ENCODE measurements at regions not wholly inside any gene's neighbourhood (a gene's known extent, or its start where the extent isn't known, plus 50 kb on each side); places are given as distances from the start of the nearest gene placed in this dataset.
A peak's percentile ranks its signal among the peaks of the same experiment; 100 is the strongest.

- no peak overlapping the region for H3K4me3 ChIP-seq (ENCODE audit: low read depth, low read length)
- no peak for DNase-seq (ENCODE audit: low read depth)
- no peak for TF ChIP-seq CTCF (IDR thresholded peaks at IDR 0.05; ENCODE audit: control insufficient read depth, extremely low read depth, insufficient read depth)
Measured at GRCh38 chr3:8261018-8261417, 240.6 kb upstream of the LMCD1 start.

GRCh38 chr3:8266730-8267131, 234.9 kb upstream of the LMCD1 start:
- TF ChIP-seq CTCF (IDR thresholded peaks at IDR 0.05; ENCODE audit: control insufficient read depth, extremely low read depth, insufficient read depth), result no peak
- DNase-seq (ENCODE audit: low read depth), result no peak
- H3K4me3 ChIP-seq (ENCODE audit: low read depth, low read length), result no peak overlapping the region

GRCh38 chr3:8273479-8273878, 228.1 kb upstream of the LMCD1 start:
- H3K4me3 ChIP-seq (ENCODE audit: low read depth, low read length), result no peak overlapping the region
- no peak for DNase-seq (ENCODE audit: low read depth)
- no peak for TF ChIP-seq CTCF (IDR thresholded peaks at IDR 0.05; ENCODE audit: control insufficient read depth, extremely low read depth, insufficient read depth)

DNA sequence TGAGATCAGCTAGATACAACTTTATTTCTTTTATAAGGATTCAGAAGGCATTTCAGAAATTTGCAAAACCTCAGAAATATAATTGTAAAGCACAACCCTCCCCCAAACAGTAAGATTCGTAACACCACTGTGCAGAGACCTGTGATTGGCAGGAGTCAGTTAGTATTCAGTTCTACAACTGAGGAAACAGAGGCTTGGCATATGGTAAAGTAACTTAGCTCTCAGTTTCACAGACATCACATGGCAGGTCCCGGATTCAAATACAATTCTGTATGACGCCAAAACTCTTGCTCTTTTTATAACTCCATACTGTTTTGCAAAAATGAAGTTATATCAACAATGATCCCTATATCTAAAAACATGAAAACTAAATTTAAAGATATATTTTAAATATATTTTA, 225.6 kb upstream of the LMCD1 start:
- no peak for DNase-seq (ENCODE audit: low read depth)
- no peak overlapping the region for H3K4me3 ChIP-seq (ENCODE audit: low read depth, low read length)

GRCh38 chr3:8276506-8276905, 225.1 kb upstream of the LMCD1 start:
- no peak for TF ChIP-seq CTCF (IDR thresholded peaks at IDR 0.05; ENCODE audit: control insufficient read depth, extremely low read depth, insufficient read depth)
- DNase-seq (ENCODE audit: low read depth), result no peak
- no peak overlapping the region for H3K4me3 ChIP-seq (ENCODE audit: low read depth, low read length)

More for the DNA sequence above, 225.6 kb upstream of the LMCD1 start:
- no peak for TF ChIP-seq CTCF (IDR thresholded peaks at IDR 0.05; ENCODE audit: control insufficient read depth, extremely low read depth, insufficient read depth)

DNA sequence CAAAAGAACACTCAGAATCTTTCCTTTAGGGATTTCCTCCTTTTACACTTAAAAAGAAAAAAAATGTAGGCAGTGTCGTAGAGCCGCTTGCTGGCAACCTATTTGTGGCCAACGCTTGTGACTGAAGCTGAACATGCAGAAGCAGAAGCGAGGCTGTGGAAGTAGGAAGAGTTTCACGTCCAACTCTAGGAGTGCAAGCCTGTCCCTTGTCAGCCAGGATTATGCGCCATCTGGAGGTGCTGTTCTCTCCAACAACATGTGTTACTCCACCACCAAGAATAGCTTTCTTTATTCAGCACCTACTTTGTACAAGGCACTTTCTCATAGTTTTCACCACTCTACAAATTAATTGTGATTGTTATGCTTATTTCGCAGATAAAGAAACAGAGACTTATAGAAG, 223.2 kb upstream of the LMCD1 start:
- DNase-seq (ENCODE audit: low read depth), result no peak
- H3K4me3 ChIP-seq (ENCODE audit: low read depth, low read length), result no peak overlapping the region
- TF ChIP-seq CTCF (IDR thresholded peaks at IDR 0.05; ENCODE audit: control insufficient read depth, extremely low read depth, insufficient read depth), result peak; percentile 6; the same call in 1 of the 2 replicates

- TF ChIP-seq CTCF (IDR thresholded peaks at IDR 0.05; ENCODE audit: control insufficient read depth, extremely low read depth, insufficient read depth), result no peak
- DNase-seq (ENCODE audit: low read depth), result no peak
- H3K4me3 ChIP-seq (ENCODE audit: low read depth, low read length), result no peak overlapping the region
Measured at GRCh38 chr3:8279476-8279875, 222.1 kb upstream of the LMCD1 start.

All from LNCaP clone FGC (cell line).